ENCODE measurements at regions not wholly inside any gene's neighbourhood (a gene's known extent, or its start where the extent isn't known, plus 50 kb on each side); places are given as distances from the start of the nearest gene placed in this dataset.
"Not testable (repeated sequence)": the region's sequence is repeated elsewhere in the genome, so short reads cannot be mapped to it uniquely, and the experiment has no call there.

- DNase-seq (ENCODE audit: low spot score): no peak
Observed at GRCh38 chr3:20648294-20648693, 462.3 kb upstream of the SGO1 start.

DNA sequence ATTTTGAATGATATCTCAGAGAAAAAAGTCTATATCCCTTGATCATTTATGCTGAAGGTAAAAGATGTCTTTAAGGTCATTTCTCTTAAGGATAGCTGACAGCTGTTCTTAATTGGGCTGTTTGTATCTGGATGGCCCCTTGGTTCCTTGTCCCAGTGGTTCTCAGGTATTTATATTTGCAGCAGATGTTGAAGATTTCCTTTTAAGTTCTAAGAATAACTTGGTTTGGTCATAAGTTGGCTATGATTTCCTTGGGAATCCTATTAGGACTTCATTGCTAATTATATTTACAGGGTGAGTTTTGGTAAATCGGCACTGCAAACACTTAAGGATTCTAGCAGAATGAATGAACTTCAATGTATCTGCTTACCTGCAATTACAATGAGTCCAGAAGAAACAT, 460.4 kb upstream of the SGO1 start:
- DNase-seq (ENCODE audit: low spot score): no peak

GRCh38 chr3:20645340-20645739, 459.3 kb upstream of the SGO1 start:
- DNase-seq (ENCODE audit: low spot score): no peak

- DNase-seq (ENCODE audit: low spot score): no peak
Observed at GRCh38 chr3:20637729-20638128, 451.7 kb upstream of the SGO1 start.

- DNase-seq (ENCODE audit: low spot score): no peak
Observed at GRCh38 chr3:20622304-20622703, 436.3 kb upstream of the SGO1 start.

DNA sequence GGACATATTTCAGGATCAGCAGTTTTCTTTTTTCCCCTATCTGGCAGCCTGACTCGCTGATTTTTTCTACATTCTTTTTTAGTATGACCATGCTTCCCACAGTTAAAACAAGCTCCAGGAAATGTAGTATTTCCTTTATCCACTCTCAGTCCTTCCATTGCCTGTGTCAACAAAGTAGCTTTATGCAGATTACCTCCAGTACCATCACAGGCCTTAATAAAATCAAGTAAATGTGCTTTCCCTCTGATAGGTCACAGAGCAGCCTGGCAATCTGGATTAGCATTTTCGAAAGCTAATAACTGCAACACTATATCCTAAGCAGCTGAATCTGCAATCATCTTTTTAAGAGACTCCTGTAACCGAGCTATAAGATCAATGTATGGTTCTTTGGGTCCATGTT, 432.6 kb upstream of the SGO1 start:
- not testable (repeated sequence) for DNase-seq (ENCODE audit: low spot score)

DNA sequence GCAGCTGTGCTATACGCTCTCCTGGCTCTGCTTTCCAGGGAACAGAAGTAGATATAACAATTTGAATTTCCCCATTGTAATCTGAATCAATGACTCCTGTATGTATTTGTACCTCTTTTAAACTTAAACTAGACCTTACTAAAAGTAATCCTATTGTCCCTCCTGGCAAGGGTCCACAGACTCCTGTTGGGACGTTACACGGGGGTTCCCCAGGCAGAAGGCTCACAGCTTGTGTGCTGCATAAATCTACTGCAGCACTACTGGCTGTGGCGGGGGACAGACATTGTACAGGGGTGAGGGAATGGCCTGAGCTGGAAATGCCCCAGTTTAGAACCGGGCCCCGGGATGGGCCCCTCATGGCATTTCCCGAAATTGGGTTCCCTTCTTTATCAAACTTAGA, 432.2 kb upstream of the SGO1 start:
- not testable (repeated sequence) for DNase-seq (ENCODE audit: low spot score)

DNA sequence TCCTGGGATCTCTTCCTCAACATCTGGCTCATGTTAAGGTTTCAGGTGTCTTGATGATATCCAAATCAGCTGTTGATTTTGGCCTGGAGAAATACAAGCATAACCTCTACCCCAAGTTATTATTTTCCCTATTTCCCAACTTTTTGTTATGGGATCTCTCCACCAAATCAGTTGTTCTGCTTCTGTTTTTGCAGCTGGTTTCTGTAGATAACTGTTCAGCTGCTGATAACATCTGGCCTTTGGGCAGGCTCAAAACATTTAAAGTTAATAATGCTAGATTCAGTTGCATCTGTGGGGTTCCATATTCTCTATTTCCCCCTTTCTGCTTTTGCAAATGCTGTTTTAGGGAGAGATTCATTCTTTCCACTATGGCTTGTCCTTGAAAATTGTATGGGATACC, 430.0 kb upstream of the SGO1 start:
- not testable (repeated sequence) for DNase-seq (ENCODE audit: low spot score)

DNA sequence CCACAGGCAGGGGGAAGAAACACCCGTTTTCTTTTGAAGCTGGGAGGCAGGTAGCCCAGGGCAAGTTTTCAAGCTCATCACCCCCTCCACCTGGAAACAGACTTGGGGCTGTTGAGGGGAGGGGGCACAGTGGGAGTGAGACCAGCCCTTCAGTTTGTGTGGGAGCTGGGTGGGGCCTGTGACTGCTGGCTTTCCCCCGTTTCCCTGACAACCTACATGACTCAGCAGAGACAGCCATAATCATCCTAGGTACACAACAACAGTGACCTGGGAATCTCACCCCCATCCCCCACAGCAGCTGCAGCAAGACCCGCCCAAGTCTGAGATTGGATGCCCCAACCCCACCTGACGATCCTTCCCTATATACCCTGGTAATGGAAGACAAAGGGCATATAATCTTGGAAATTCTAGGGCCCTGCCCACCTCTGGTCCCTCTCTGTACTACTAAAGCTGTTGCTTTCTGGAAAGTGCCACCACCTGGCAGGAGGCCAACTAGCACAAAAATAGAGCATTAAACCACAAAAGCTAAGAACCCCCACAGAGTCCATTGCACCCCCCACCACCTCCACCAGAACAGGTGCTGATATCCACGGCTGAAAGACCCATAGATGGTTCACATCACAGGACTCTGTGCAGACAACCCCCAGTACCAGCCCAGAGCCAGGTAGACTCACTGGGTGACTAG, 422.2 kb upstream of the SGO1 start:
- no peak for DNase-seq (ENCODE audit: low spot score)

DNA sequence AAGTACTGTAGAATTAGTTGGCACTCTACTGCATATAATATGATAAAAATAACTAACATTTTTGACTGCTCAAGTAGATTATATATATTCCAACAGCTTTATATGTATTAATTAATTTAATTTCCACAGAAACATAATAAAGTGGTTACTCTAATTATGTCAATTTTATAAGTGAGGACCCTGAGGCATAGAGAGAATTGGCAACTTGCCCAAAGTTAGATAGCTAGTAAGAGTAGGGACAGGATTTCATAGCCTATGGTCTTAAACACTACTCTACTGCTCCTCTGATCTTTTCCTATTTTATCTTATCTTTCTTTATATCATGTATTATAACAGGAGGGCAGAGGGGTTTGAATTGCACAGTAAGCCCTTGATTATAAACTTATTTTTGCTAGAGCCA, 418.7 kb upstream of the SGO1 start:
- DNase-seq (ENCODE audit: low spot score): no peak

DNA sequence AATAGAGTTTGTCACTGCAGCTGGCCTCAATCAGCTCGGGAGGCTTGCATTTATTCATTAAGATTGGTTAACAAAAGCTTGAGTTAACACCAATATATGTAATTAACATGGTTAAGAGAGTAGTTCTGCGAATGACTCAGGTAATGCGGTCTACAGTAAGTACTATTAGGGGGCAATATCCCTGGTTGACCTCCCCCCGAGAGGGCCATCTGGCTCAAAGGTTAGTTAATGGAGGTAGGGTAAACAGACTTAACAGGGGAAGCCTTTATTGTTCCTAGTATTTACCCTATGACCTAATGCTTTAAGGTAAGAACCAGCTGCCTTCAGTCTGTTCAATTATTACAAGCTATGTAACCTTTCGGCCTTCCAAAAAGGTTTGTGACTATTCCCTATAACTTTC, 403.3 kb upstream of the SGO1 start:
- DNase-seq (ENCODE audit: low spot score): no peak

DNA sequence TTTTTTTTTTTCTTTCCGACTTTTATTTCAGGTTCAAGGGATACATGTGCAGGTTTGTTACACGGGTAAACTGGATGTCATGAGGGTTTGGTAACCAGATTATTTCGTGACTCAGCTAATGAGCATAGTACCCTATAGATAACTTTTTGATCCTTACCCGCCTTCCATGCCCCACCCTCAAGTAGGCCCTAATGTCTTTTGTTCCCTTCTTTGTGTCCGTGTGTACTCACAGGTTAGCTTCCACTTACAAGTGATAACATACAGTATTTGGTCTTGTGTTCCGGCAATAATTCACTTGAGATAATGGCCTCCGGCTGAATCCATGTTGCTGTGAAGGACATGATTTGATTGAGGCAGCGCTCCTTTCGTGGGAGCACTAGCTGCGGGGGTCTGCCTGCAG, 402.8 kb upstream of the SGO1 start:
- DNase-seq (ENCODE audit: low spot score): no peak

GRCh38 chr3:20583648-20584047, 397.6 kb upstream of the SGO1 start:
- DNase-seq (ENCODE audit: low spot score): no peak

DNA sequence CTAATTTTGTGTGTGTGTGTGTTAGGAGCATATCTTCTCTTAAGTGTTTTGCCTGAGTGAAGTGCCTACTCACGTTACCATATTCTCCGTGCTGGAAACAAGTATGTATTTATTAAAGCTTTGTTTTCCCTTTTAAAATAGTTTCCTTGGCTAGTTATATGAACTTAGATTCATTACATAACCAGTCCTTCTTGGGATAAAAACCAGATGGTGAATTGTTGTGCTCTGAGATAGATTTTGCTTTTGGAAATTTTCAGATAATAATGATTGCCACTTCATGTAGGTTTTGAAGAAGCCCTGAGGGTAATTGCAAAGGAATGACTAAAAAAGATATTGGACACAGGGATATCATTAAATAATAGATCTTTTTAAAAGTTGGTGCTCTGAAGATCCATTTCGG, 390.2 kb upstream of the SGO1 start:
- DNase-seq (ENCODE audit: low spot score): no peak

DNA sequence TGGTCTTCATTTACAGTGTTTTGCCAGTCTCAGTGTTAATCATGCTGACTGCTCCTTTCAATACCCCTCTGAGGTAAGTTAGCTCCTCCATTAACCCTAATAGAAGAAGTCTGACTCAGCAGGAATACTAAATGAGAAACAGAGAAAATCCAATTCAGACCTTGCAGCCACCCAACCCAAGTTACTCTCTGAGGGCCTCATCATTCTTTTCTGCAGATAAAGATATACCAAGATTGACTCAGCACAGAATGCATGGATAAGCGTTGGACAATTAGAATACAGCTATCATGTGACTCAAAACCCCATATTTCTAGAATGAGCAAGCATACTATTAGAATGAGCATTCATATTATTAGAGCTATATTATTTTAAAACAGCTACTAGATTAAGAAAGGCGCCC, 389.1 kb upstream of the SGO1 start:
- no peak for DNase-seq (ENCODE audit: low spot score)

DNA sequence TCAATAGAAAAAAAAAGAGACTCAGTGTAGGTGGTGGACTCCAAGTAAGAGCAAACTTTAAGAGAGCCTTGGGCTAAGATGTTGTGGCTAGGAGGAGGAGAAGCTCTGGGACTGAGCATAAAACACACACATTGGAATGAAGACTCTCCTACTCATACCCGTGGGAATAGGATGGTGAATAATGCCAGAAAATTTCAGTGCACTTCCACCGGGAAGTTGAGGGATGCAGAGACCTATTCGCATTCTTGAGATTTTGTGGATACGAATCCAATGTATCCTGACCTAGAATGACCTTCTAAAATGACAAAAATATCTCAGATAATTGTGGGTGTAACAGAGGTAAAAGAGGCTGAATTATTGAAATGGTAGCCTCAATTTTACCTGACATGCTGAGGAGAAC, 388.7 kb upstream of the SGO1 start:
- no peak for DNase-seq (ENCODE audit: low spot score)

- DNase-seq (ENCODE audit: low spot score): no peak
Observed at GRCh38 chr3:20573175-20573574, 387.2 kb upstream of the SGO1 start.

- DNase-seq (ENCODE audit: low spot score): no peak
Observed at GRCh38 chr3:20572473-20572872, 386.5 kb upstream of the SGO1 start.

DNA sequence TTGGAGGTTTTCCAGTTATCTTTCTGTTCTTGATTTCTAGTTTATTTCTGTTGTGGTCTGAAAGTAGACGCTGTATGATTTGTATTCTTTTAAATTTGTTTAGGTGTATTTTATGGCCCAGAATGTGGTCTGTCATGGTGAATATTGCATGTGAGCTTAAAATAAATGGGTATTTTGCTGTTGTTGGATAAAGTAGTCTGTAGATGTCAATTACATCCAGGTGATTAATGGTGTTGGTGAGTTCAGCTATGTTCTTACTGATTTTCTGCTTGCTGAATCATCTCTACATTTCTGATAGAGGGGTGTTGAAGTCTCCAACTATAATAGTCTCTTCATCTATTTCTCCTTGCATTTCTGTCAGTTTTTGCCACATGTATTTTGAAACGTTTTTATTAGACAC, 383.3 kb upstream of the SGO1 start:
- DNase-seq (ENCODE audit: low spot score): no peak

- DNase-seq (ENCODE audit: low spot score): no peak
Observed at GRCh38 chr3:20564966-20565365, 379.0 kb upstream of the SGO1 start.

- no peak for DNase-seq (ENCODE audit: low spot score)
Observed at GRCh38 chr3:20563985-20564384, 378.0 kb upstream of the SGO1 start.

- DNase-seq (ENCODE audit: low spot score): no peak
Observed at GRCh38 chr3:20563251-20563650, 377.2 kb upstream of the SGO1 start.

GRCh38 chr3:20561166-20561565, 375.2 kb upstream of the SGO1 start:
- DNase-seq (ENCODE audit: low spot score): no peak

- not testable (repeated sequence) for DNase-seq (ENCODE audit: low spot score)
Observed at GRCh38 chr3:20560446-20560845, 374.4 kb upstream of the SGO1 start.
